Adrenal gland (tissue), 9 donors: ENCODE measurements at regions not wholly inside any gene's neighbourhood (a gene's known extent, or its start where the extent isn't known, plus 50 kb on each side); places are given as distances from the start of the nearest gene placed in this dataset.

ENCODE experiments used
- DNase-seq, 7 donors: peaks; one replicate each; pipeline ENCODE4 v3.0.0-alpha.2; 2019 to 2020
- H3K27ac ChIP-seq, 5 donors: fragments of 200-600 bp; sonication (generic) in 4 of 5; 1 replicate in 3 of 5; 2 replicates in 2 of 5; pipeline versions ENCODE4 v1.5.1 to v1.8.0; 2016 to 2020; ENCODE audit warnings: mild to moderate bottlenecking in 1 of 5
- H3K27me3 ChIP-seq: fragments of 200-600 bp; 2 replicates; pipeline ENCODE4 v1.8.0; 2021
- H3K36me3 ChIP-seq, 2 donors: fragments of 200-600 bp; replicated peaks in 1 of 2; 1 replicate in 1 of 2; 2 replicates in 1 of 2; pipeline versions ENCODE4 v1.5.1 to v1.8.0; 2018 to 2022
- H3K4me1 ChIP-seq, 2 donors: fragments of 200-600 bp; replicated peaks in 1 of 2; 1 replicate in 1 of 2; 2 replicates in 1 of 2; pipeline versions ENCODE4 v1.5.1 to v1.8.0; 2018 to 2021
- H3K4me3 ChIP-seq, 4 donors: fragments of 200-600 bp; sonication (generic) in 3 of 4; one replicate each; pipeline ENCODE4 v1.5.1; 2016 to 2018
- H3K9me3 ChIP-seq, 3 donors: fragments of 200-600 bp; sonication (generic) in 1 of 3; replicated peaks in 1 of 3; 1 replicate in 2 of 3; 2 replicates in 1 of 3; pipeline versions ENCODE4 v1.5.1 to v1.8.0; 2016 to 2021
- CTCF ChIP-seq, 6 experiments: fragments of 450-650 bp in 4 of 6; fragments of 200-600 bp in 2 of 6; sonication (generic) in 1 of 6; IDR thresholded peaks; 1 replicate in 5 of 6; 2 replicates in 1 of 6; pipeline versions ENCODE4 v1.5.1 to v1.8.0; 2016 to 2021; ENCODE audit warnings: antibody characterized with exemption in 6 of 6, mild to moderate bottlenecking in 2 of 6, moderate library complexity in 1 of 6
- POLR2A ChIP-seq, 2 donors: fragments of 450-650 bp; IDR thresholded peaks; one replicate each; pipeline ENCODE4 v1.6.1; 2017; ENCODE audit warnings: antibody characterized with exemption in 2 of 2, mild to moderate bottlenecking in 2 of 2, moderate library complexity in 1 of 2
- WGBS, 4 donors: extraction: QIAGEN DNeasy Blood & Tissue Kit in 2 of 4; methylation state at CpG; one replicate each; pipeline versions ENCODE4 v1.1.5 to v1.1.7; 2013 to 2017; 5-methylcytosine and 5-hydroxymethylcytosine counted together
- intact Hi-C, 2 donors: fragments of 100-400 bp; cut with DNase I; formaldehyde crosslinking; loops; one replicate each; pipeline versions ENCODE4 v1.14.1 to v1.15.0; 2022 to 2023
- donor health status: healthy with polysubstance abuse.
- donor health status: Bipolar disorder and iron deficiency.
- donor health status: DM: yes; HTN: yes; CAD: no.
- donor health status: DM: no; HTN: no; CAD: no.
- donor health status: DM: no; HTN: no; CAD: no.

- 64 to 73% (median 69%) methylated on average over 1 of the region's 1 CpG for WGBS, 4 donors
- DNase-seq, result no peak
- intact Hi-C loops, result no loop called here
These were observed 107.0 kb upstream of the SMIM23 start for GRCh38 chr5:171678646-171679045.

DNA sequence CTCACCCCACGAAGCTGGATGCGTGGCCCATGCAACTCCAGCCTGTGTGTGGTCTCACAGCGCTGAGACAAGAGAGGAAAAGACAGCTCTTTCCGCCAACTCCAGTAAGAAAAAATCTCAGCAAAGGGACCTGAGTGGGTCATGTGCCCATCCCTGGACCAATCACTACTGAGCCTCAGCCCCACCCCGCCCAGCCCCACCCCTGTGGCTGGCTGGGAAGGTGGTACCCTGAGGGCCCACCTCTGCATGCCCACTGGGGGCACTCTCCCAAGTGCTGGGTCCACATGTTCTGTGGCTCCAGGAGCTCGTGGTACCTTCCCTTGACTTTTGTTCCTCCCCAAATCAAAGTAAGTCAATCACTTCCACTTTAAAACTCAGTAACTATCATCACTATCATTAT, 105.1 kb upstream of the SMIM23 start:
- Histone ChIP-seq H3K9me3 (no peaks in the 10 kb centered on the region), H3K4me3 (no peak overlapping the region), H3K36me3 (no peaks in the 10 kb centered on the region), H3K27me3 (no peaks in the 10 kb centered on the region), H3K4me1 (no peaks in the 10 kb centered on the region), H3K27ac (no peak overlapping the region)
- DNase-seq, result no peak
- intact Hi-C loops, result no loop called here
- 79 to 88% (median 83%) methylated on average over 6 of the region's 6 CpGs for WGBS, 4 donors
- TF ChIP-seq POLR2A (IDR thresholded peaks at IDR 0.05) (no peak), CTCF (IDR thresholded peaks at IDR 0.05) (no peak)

More at GRCh38 chr5:171678646-171679045, 107.0 kb upstream of the SMIM23 start:
- H3K4me1 ChIP-seq, result no peaks in the 10 kb centered on the region
- H3K4me3 ChIP-seq, result no peak overlapping the region
- no peaks in the 10 kb centered on the region for H3K27me3 ChIP-seq
- H3K9me3 ChIP-seq, result no peaks in the 10 kb centered on the region
- H3K27ac ChIP-seq, result no peak overlapping the region
- no peaks in the 10 kb centered on the region for H3K36me3 ChIP-seq
- no peak for TF ChIP-seq POLR2A (IDR thresholded peaks at IDR 0.05)

DNA sequence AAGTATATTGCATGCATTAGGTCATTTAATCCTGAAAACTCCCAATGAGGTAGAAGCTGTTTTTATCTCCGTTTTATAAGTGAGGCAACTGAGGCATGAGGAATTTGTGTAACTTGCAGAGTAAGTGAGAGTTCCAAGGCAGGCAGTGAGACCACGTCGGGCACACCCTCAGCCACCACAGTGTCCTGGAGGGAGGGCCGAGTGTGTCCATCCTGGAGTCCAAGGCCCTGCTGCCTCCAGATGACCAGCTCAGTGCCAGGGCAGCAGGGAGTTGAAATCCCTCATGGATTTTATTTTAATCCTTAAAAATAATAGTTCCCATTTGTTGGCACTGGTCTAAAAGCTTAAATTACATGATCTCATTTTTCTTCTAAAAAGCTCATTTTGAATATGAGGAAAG, 104.6 kb upstream of the SMIM23 start:
- Histone ChIP-seq H3K4me1 (no peaks in the 10 kb centered on the region), H3K27me3 (no peaks in the 10 kb centered on the region), H3K27ac (no peak overlapping the region), H3K4me3 (no peak overlapping the region), H3K9me3 (no peaks in the 10 kb centered on the region), H3K36me3 (no peaks in the 10 kb centered on the region)
- DNase-seq, result no peak
- intact Hi-C loops, result no loop called here
- WGBS, 4 donors, result 80 to 85% (median 84%) methylated on average over 4 of the region's 4 CpGs
- no peak for TF ChIP-seq CTCF (IDR thresholded peaks at IDR 0.05)
- TF ChIP-seq POLR2A (IDR thresholded peaks at IDR 0.05), result no peak

DNA sequence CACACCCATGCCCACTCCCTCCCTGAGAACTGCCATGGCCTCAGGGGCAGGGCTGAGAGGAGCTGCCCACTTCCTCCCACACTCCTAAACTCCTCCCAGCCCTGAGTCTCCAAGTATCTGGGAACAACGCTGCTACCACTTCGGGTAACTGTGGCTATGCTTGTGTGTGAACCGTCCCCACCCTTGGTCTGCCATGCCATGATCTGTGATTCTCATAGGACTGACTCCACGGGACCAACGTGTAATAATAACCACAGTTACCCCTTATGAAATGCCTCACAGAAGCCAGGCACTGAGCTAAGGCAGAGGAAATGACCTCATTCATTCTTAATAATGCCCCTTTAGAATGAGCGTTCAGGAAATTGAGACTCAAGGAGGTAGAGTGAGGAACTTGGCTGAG, 103.9 kb upstream of the SMIM23 start:
- Histone ChIP-seq H3K27me3 (no peaks in the 10 kb centered on the region), H3K4me3 (no peak overlapping the region), H3K27ac (no peak overlapping the region), H3K36me3 (no peaks in the 10 kb centered on the region), H3K9me3 (no peaks in the 10 kb centered on the region), H3K4me1 (no peaks in the 10 kb centered on the region)
- no peak for DNase-seq
- intact Hi-C loops, result no loop called here
- 59 to 61% (median 60%) methylated on average over 4 to 6 of the region's 6 CpGs for WGBS, 4 donors
- TF ChIP-seq POLR2A (IDR thresholded peaks at IDR 0.05) (no peak), CTCF (IDR thresholded peaks at IDR 0.05) (no peak)

DNA sequence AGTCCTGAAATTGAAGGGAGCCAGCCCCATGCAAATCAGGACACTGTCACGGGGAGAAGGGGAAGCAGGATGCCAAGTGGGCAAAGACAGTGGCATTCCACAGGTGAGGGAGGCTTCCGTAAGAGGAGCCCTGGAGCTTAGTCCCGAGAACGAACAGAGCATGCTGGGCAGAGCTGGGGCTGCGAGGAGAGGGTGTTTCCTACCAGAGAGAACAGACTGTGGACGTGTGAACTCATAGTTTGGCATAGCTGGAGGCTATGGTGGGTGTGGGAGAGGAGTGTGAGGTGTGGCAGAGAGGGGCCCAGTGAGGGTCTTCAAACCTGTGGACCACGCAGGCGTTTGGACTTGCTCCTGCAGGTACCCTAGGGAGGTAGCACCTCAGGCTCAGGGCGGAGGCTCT, 102.8 kb upstream of the SMIM23 start:
- WGBS, 4 donors, result 81 to 90% (median 87%) methylated on average over 8 to 9 of the region's 9 CpGs
- no peak for TF ChIP-seq POLR2A (IDR thresholded peaks at IDR 0.05)
- TF ChIP-seq CTCF (IDR thresholded peaks at IDR 0.05), result no peak
- no peak overlapping the region for H3K27ac ChIP-seq
- no peaks in the 10 kb centered on the region for H3K4me1 ChIP-seq
- H3K36me3 ChIP-seq, result no peaks in the 10 kb centered on the region
- H3K27me3 ChIP-seq, result no peaks in the 10 kb centered on the region
- H3K9me3 ChIP-seq, result no peaks in the 10 kb centered on the region
- intact Hi-C loops, result no loop called here
- no peak for DNase-seq
- H3K4me3 ChIP-seq, result no peak overlapping the region
